HG03103 (cell line): ENCODE measurements at regions not wholly inside any gene's neighbourhood (a gene's known extent, or its start where the extent isn't known, plus 50 kb on each side); places are given as distances from the start of the nearest gene placed in this dataset.
"Not testable (repeated sequence)": the region's sequence is repeated elsewhere in the genome, so short reads cannot be mapped to it uniquely, and the experiment has no call there.

ENCODE experiments used
- ATAC-seq: cut with Tn5 transposase; IDR thresholded peaks from one replicate; pipeline ENCODE4 v1.9.1; 2021; ENCODE audit warnings: low read depth; ENCODE audit not compliant: unreplicated experiment

DNA sequence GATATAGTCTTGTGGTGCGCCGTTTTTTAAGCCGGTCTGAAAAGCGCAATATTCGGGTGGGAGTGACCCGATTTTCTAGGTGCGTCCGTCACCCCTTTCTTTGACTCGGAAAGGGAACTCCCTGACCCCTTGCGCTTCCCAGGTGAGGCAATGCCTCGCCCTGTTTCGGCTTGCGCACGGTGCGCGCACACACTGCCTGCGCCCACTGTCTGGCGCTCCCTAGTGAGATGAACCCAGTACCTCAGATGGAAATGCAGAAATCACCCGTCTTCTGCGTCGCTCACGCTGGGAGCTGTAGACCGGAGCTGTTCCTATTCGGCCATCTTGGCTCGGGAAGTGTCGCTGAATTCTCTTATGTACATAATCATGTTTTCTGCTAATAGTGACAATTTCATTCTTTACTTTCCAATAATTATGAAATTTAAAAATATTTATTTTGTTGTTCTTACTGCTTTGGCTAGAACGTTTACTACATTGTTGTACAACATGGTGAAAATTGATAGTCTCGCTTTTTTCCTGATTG lies 61.2 kb upstream of the MINDY3 start:
- ATAC-seq = not testable (repeated sequence)

- no peak for ATAC-seq
These were observed 71.1 kb upstream of the MINDY3 start for GRCh38 chr10:15931376-15931775.

DNA sequence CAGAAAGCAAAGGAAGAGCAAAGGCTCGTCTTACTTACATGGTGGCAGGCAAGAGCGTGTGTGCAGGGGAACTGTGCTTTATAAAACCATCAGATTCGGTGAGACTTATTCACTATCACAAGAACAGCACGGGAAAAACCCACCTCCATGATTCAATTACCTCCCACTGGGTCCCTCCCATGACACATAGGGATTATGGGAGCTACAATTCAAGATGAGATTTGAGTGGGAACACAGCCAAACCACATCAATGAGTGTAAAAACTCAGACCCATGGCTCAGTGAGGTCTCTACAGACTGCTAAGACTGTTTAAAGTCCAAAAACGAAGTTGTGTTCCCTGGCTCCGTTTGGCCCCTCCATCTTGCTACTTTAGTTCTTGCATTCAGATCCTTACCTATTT lies 79.2 kb upstream of the MINDY3 start:
- not testable (repeated sequence) for ATAC-seq

GRCh38 chr10:15943426-15943825 lies 83.1 kb upstream of the MINDY3 start:
- ATAC-seq = no peak

DNA sequence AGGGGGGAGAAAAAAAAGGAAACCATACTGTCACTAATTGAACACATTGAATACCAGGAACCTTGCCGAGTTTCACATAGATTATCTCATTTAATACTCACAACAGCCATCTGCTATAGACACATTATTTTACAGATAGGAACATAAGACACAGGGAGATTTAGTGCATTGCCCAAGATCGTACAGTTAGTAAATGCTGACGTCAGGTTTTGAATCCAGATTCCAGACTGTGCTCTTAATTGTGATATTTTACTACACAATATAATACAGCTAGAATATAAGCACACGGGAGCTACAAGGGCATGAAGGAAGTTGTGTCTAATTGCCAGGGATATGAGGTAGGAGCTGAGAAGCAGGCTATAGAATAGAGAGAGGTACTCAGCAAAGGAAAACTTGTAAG lies 93.9 kb upstream of the MINDY3 start:
- no peak for ATAC-seq

DNA sequence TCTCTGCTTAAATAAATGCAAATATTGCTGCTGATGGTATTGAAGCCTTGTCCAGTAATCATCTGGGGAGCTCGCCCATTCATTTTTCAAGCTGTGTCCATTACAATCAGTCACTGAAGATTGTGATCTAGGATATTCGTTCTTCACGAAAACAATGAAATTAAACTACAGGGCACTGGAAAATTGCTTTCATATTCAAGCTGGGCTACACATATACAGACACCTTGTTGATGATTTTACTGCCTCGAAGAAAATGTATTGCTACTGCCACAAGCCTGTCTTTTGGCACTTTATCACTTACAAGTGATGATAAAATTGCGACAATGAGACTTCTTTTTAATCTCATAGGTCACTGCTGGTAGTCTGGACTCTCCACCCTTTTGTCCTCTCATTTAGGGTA lies 100.0 kb upstream of the MINDY3 start:
- no peak for ATAC-seq

DNA sequence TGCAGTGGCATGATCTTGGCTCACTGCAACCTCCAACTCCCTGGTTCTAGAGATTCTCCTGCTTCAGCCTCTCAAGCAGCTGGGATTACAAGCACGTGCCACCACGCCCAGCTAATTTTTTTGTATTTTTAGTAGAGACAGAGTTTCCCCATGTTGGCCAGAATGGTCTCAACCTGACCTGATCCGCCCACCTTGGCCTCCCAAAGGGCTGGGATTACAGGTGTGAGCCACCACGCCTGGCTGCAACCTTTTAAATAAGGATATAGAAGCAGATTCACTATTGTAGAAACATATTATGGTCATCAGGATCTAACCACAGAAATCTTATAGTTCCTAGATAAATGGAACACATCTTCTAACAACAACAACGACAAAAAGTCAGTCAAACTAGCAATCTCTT lies 112.4 kb upstream of the MINDY3 start:
- ATAC-seq = not testable (repeated sequence)

DNA sequence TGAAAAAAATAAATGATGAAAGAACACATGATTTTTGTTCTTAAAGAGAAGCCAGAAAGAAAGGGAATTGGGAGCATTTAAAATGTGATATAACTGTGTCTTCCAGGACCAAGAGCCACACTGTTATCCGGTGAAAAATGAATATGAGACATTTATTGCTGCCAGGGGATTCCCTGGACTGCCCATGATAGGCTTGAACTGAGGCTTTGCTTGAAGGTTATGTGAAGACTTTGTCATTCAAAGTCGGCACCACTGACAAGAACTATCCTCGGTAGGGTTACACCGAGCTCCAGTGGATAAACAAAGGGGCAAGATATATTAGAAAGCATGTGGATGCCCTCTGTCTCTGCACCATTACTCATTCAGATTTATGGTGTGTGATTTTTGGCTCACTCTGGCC lies 125.4 kb upstream of the MINDY3 start:
- no peak for ATAC-seq

- ATAC-seq = no peak
These were observed 130.3 kb upstream of the MINDY3 start for GRCh38 chr10:15990535-15991129.

DNA sequence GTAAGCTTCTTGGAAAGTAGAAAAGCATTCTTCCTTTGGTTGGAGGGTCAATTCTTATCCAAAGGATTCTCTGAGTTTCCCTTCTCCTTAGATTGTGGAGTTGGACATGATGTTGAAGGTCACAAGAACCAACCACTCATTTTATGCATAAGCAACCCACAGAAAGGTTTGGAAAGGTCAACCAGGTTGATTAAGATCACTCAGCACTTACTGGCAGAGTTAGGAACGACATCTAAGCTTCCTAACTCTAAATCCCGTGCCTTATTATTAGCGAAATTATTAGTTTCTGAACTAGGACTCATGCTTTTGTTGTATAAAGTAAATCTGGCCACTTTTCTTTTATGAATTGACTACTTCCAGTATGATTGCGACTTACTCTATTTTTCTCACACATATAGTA lies 137.0 kb upstream of the MINDY3 start:
- ATAC-seq = no peak

DNA sequence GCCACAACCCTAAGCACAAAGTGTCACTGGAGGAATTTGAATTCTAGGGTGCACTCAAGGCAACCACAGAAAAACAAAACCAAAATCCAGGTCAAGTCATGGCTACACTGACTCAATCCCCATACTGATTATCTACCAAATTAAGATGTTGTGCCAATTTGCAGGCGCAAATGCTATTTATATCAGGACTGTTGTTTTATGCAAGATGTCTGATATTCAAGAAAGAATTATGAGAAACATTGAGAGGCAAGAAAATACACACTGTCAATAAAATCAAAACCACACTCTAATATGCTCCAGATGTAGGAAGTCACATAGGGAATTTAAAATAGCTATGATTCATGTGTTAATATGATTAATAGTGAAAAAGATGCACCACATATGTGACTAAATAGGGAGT lies 141.3 kb upstream of the MINDY3 start:
- ATAC-seq = no peak

- ATAC-seq = no peak
These were observed 149.5 kb upstream of the MINDY3 start for GRCh38 chr10:16009785-16010184.

DNA sequence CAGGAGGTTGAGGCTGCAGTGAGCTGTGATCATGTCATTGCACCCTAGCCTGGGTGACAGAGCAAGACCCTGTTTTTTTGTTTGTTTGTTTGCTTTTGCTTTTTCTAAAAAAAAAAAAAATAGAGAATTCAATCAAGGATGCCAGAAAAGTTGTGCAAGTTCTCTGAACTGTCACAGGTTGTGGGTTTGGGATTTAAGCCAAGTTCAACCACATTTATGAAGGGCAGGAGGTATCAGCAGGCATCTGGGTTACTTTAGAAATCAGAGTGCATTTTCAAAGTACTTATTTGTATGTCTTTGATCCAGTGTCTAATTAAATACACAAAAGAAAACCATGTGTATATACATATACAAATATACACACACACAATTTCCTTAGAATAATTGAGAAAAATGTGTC lies 151.2 kb upstream of the MINDY3 start:
- ATAC-seq = no peak

DNA sequence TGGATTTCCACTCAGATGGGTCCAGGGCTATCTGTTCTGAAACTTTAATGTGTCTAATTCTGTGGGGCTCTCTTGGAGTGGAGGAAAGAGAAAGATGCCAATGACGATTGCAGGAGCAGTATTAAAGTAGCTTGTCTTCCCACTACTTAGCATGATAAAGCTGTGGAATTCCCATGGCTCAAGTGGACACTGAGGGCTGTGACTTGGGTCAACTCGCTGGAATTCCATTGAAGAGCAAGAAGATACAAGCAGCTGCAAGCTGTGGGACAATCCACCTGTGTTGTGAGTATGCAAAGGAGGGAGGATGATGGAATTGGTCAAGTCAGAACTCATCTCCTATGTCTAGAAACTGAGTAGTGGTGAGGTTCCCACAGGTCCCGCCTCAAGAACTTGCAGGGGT lies 154.2 kb upstream of the MINDY3 start:
- ATAC-seq = no peak

- no peak for ATAC-seq
These were observed 156.4 kb upstream of the MINDY3 start for GRCh38 chr10:16016688-16017087.

DNA sequence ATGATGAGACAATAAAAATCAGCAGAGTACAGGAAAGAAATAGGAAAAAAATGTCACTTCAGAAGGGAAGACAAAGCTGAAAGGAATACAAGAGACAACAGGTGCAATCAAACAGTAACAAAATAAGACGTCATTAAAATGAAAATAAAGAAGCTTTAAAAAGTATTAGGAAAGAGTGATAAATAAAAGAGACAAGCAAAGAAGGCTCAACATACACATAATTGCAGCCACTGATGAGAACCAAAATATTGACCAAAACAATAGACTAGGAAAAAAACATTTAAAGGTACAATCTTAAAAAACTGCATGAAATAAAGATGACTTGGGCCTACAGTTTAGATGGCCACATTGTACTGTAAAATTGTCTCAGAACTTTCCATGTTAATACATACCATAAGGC lies 160.5 kb upstream of the MINDY3 start:
- no peak for ATAC-seq

DNA sequence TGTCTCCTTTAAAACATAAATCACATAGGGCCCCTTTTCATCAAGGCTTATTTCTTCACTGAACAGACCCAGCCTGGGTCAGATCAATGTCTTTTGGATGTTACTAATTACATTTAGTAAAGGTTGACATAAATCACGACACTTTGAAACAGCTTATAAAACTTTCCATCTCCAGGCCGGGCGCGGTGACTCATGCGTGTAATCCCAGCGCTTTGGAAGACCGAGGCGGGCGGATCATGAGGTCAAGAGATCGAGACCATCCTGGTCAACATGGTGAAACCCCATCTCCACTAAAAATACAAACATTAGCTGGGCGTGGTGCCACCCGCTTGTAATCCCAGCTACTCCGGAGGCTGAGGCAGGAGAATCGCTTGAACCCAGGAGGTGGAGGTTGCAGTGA lies 166.5 kb upstream of the MINDY3 start:
- not testable (repeated sequence) for ATAC-seq

- ATAC-seq = no peak
These were observed 170.3 kb upstream of the MINDY3 start for GRCh38 chr10:16030562-16030961.

DNA sequence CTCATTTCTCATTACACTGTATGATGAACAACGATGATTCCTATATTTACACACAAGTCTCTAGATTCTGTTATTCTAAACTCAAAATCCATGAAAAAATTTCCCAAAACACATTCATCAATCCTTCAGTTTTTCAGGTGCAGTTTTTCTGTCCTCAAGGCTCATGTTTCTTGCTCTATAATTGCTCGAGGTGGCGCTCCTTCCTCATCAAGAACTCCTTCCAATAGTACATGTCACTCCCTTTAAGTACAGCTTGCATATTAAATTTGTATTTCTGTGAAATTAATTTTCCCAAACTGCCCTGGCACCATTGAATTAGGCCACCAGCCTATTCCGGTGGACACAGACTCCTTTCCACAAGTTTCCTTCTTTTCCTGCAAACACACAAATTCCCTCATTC lies 188.7 kb upstream of the MINDY3 start:
- no peak for ATAC-seq

GRCh38 chr10:16049782-16050181 lies 189.5 kb upstream of the MINDY3 start:
- ATAC-seq = no peak

- no peak for ATAC-seq
These were observed 203.0 kb upstream of the MINDY3 start for GRCh38 chr10:16063350-16063749.

DNA sequence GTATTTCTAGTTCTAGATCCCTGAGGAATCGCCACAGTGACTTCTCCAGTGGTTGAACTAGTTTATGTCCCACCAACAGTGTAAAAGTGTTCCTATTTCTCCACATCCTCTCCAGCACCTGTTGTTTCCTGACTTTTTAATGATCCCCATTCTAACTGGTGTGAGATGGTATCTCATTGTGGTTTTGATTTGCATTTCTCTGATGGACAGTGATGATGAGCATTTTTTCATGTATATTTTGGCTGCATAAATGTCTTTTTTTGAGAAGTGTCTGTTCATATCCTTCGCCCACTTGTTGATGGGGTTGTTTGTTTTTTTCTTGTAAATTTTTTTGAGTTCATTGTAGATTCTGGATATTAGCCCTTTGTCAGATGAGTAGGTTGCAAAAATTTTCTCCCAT lies 223.2 kb upstream of the MINDY3 start:
- not testable (repeated sequence) for ATAC-seq

DNA sequence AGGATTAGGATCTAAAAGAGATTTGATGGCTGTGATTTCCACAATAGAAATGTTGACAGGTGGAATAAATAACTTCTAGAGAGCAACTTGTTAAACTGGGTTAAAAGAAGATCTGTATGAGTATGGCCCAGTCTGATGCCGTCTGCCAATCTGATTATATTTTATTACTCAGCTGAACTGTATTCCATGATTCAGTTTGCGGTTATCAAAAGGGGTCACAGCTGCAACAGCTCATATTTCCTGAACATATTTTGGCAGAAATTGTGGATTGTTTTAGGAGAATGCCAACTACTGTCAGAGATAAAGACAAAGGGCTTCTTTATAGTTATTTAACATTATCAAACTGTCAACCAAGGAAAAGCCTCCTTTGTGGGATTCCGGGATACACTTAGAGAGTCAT lies 244.8 kb upstream of the MINDY3 start:
- ATAC-seq = no peak
